ENCODE measurements at regions not wholly inside any gene's neighbourhood (a gene's known extent, or its start where the extent isn't known, plus 50 kb on each side); places are given as distances from the start of the nearest gene placed in this dataset.
A peak's percentile ranks its signal among the peaks of the same experiment; 100 is the strongest.
"Not testable (repeated sequence)": the region's sequence is repeated elsewhere in the genome, so short reads cannot be mapped to it uniquely, and the experiment has no call there.

GRCh38 chr2:59301466-59302402, 1060.6 kb upstream of the FANCL start:
- DNase-seq, result peak; percentile 86

GRCh38 chr2:59297816-59298215, 1056.7 kb upstream of the FANCL start:
- no peak for DNase-seq

- peak; percentile 46 for DNase-seq
Observed at GRCh38 chr2:59296279-59296678, 1055.2 kb upstream of the FANCL start.

- DNase-seq, result no peak
Observed at GRCh38 chr2:59295524-59296162, 1054.5 kb upstream of the FANCL start.

- DNase-seq, result peak; percentile 54
Observed at GRCh38 chr2:59288771-59289170, 1047.6 kb upstream of the FANCL start.

- DNase-seq, result no peak
Observed at GRCh38 chr2:59282374-59283057, 1041.4 kb upstream of the FANCL start.

GRCh38 chr2:59277671-59278070, 1036.5 kb upstream of the FANCL start:
- no peak for DNase-seq

GRCh38 chr2:59276917-59277316, 1035.8 kb upstream of the FANCL start:
- DNase-seq, result no peak

- DNase-seq, result no peak
Observed at GRCh38 chr2:59276033-59276432, 1034.9 kb upstream of the FANCL start.

- no peak for DNase-seq
Observed at GRCh38 chr2:59266453-59266852, 1025.3 kb upstream of the FANCL start.

- DNase-seq, result no peak
Observed at GRCh38 chr2:59259913-59260312, 1018.8 kb upstream of the FANCL start.

GRCh38 chr2:59256290-59256689, 1015.2 kb upstream of the FANCL start:
- no peak for DNase-seq

GRCh38 chr2:59254279-59254678, 1013.2 kb upstream of the FANCL start:
- DNase-seq, result no peak

GRCh38 chr2:59250307-59250677, 1009.2 kb upstream of the FANCL start:
- DNase-seq, result peak; percentile 1

- no peak for DNase-seq
Observed at GRCh38 chr2:59249441-59250306, 1008.5 kb upstream of the FANCL start.

GRCh38 chr2:59239146-59239545, 998.0 kb upstream of the FANCL start:
- no peak for DNase-seq

- peak; percentile 1 for DNase-seq
Observed at GRCh38 chr2:59237311-59237710, 996.2 kb upstream of the FANCL start.

- peak; percentile 41 for DNase-seq
Observed at GRCh38 chr2:59236723-59237122, 995.6 kb upstream of the FANCL start.

GRCh38 chr2:59233920-59234319, 992.8 kb upstream of the FANCL start:
- DNase-seq, result no peak

GRCh38 chr2:59233448-59233847, 992.3 kb upstream of the FANCL start:
- DNase-seq, result no peak

GRCh38 chr2:59232394-59233165, 991.5 kb upstream of the FANCL start:
- DNase-seq, result no peak

GRCh38 chr2:59226362-59226761, 985.2 kb upstream of the FANCL start:
- DNase-seq, result not testable (repeated sequence)

Measured in fibroblast of skin of back (primary cell).